GM23338 (cell line): ENCODE measurements at regions not wholly inside any gene's neighbourhood (a gene's known extent, or its start where the extent isn't known, plus 50 kb on each side); places are given as distances from the start of the nearest gene placed in this dataset.

ENCODE experiments used
- ATAC-seq: fragments of 200-7000 bp; cut with Tn5 transposase; 3 replicates; pipeline ENCODE4 v1.9.1; 2020
- DNase-seq: peaks from one replicate; pipeline ENCODE4 v3.0.0-alpha.2; 2015; ENCODE audit warnings: low spot score
- H2AFZ ChIP-seq: fragments of 200-600 bp; sonication (generic); 2 replicates; pipeline ENCODE4 v1.8.0; 2016; ENCODE audit warnings: antibody characterized with exemption, mild to moderate bottlenecking, moderate library complexity
- H3F3A ChIP-seq: fragments of 200-600 bp; sonication (generic); replicated peaks from 2 replicates; pipeline ENCODE4 v1.8.0; 2017; ENCODE audit warnings: antibody characterized with exemption, mixed run types, low read depth
- H3K27ac ChIP-seq: fragments of 200-600 bp; sonication (generic); 2 replicates; pipeline ENCODE4 v1.6.1; 2016; ENCODE audit warnings: low read depth
- H3K27me3 ChIP-seq: fragments of 200-600 bp; sonication (generic); 2 replicates; pipeline ENCODE4 v1.8.0; 2016; ENCODE audit warnings: mild to moderate bottlenecking, mixed run types, moderate library complexity; ENCODE audit not compliant: insufficient read depth
- H3K36me3 ChIP-seq: fragments of 200-600 bp; sonication (generic); 2 replicates; pipeline ENCODE4 v1.8.0; 2016; ENCODE audit warnings: mild to moderate bottlenecking; ENCODE audit not compliant: insufficient read depth
- H3K4me1 ChIP-seq: fragments of 200-600 bp; sonication (generic); 2 replicates; pipeline ENCODE4 v1.8.0; 2016; ENCODE audit warnings: mild to moderate bottlenecking, moderate library complexity; ENCODE audit not compliant: insufficient read depth
- H3K4me2 ChIP-seq: fragments of 200-600 bp; sonication (generic); 2 replicates; pipeline ENCODE4 v1.7.1; 2017; ENCODE audit warnings: mixed run types
- H3K4me3 ChIP-seq: fragments of 200-600 bp; sonication (generic); 2 replicates; pipeline ENCODE4 v1.6.1; 2016; ENCODE audit warnings: mixed run types
- H3K79me2 ChIP-seq: fragments of 200-600 bp; sonication (generic); replicated peaks from 2 replicates; pipeline ENCODE4 v1.8.0; 2017; ENCODE audit warnings: mild to moderate bottlenecking; ENCODE audit not compliant: insufficient read depth
- H3K9me2 ChIP-seq: fragments of 200-600 bp; sonication (generic); 2 replicates; pipeline ENCODE4 v1.8.0; 2017; ENCODE audit not compliant: insufficient read depth
- H4K20me1 ChIP-seq: fragments of 200-600 bp; sonication (generic); replicated peaks from 2 replicates; pipeline ENCODE4 v1.8.0; 2017; ENCODE audit warnings: mild to moderate bottlenecking; ENCODE audit not compliant: insufficient read depth
- H3K27ac Mint-ChIP-seq: 2 replicates; pipeline ENCODE4 v1.8.0; 2020; ENCODE audit warnings: inconsistent platforms, mild to moderate bottlenecking, moderate library complexity, mixed read lengths
- H3K27me3 Mint-ChIP-seq: 3 replicates; pipeline ENCODE4 v1.8.0; 2022; ENCODE audit warnings: low read depth, mild to moderate bottlenecking, moderate library complexity, mixed read lengths, inconsistent platforms; ENCODE audit not compliant: insufficient read depth, poor library complexity
- H3K36me3 Mint-ChIP-seq: 3 replicates; pipeline ENCODE4 v1.8.0; 2021; ENCODE audit warnings: low read depth, mild to moderate bottlenecking, inconsistent platforms, moderate library complexity, mixed read lengths
- H3K4me1 Mint-ChIP-seq: 3 replicates; pipeline ENCODE4 v1.8.0; 2020; ENCODE audit warnings: mild to moderate bottlenecking, inconsistent platforms, mixed read lengths
- H3K4me3 Mint-ChIP-seq: 3 replicates; pipeline ENCODE4 v1.8.0; 2021; ENCODE audit warnings: moderate library complexity, mild to moderate bottlenecking, inconsistent platforms, mixed read lengths
- H3K9me3 Mint-ChIP-seq: 3 replicates; pipeline ENCODE4 v1.8.0; 2020; ENCODE audit warnings: moderate library complexity, mild to moderate bottlenecking, inconsistent platforms, mixed read lengths
- CREB1 ChIP-seq: fragments of 250-450 bp; sonication (Bioruptor Pico); IDR thresholded peaks from 2 replicates; pipeline ENCODE4 v1.5.0; 2020; ENCODE audit warnings: low read depth, mild to moderate bottlenecking, moderate library complexity
- EZH2 ChIP-seq: fragments of 200-600 bp; sonication (generic); IDR thresholded peaks from one replicate; pipeline ENCODE4 v1.8.0; 2017; ENCODE audit warnings: antibody characterized with exemption, mild to moderate bottlenecking, low read depth; ENCODE audit not compliant: unreplicated experiment
- JUNB ChIP-seq: IDR thresholded peaks from one replicate; pipeline ENCODE4 v1.6.1; 2016; ENCODE audit warnings: antibody characterized with exemption; ENCODE audit not compliant: unreplicated experiment
- POLR2AphosphoS5 ChIP-seq: IDR thresholded peaks from 2 replicates; pipeline ENCODE4 v1.6.1; 2016; ENCODE audit warnings: antibody characterized with exemption, low read depth
- STAT1 ChIP-seq: IDR thresholded peaks from one replicate; pipeline ENCODE4 v1.6.1; 2016; ENCODE audit warnings: antibody characterized with exemption; ENCODE audit not compliant: unreplicated experiment
- ZNF114 ChIP-seq: fragments of 250-450 bp; sonication (Bioruptor Pico); IDR thresholded peaks from 2 replicates; pipeline ENCODE4 v1.5.0; 2020; ENCODE audit warnings: mild to moderate bottlenecking, moderate library complexity
- TF ChIP-seq, protein P1 (sequence below): IDR thresholded peaks from one replicate; pipeline ENCODE4 v1.6.1; 2018; ENCODE audit warnings: antibody characterized with exemption; ENCODE audit not compliant: unreplicated experiment
- TF ChIP-seq, protein P2 (sequence below), 2 experiments: fragments of 200-600 bp in 1 of 2; sonication (generic) in 1 of 2; conservative IDR thresholded peaks; 2 replicates each; pipeline versions ENCODE4 v1.5.1 to v1.6.1; 2016 to 2017; ENCODE audit warnings: antibody characterized with exemption in 2 of 2, low read depth in 2 of 2, mild to moderate bottlenecking in 2 of 2, moderate library complexity in 1 of 2
- TF ChIP-seq, protein P3 (sequence below): IDR thresholded peaks from 2 replicates; pipeline ENCODE4 v1.6.1; 2016; ENCODE audit warnings: antibody characterized with exemption

DNA sequence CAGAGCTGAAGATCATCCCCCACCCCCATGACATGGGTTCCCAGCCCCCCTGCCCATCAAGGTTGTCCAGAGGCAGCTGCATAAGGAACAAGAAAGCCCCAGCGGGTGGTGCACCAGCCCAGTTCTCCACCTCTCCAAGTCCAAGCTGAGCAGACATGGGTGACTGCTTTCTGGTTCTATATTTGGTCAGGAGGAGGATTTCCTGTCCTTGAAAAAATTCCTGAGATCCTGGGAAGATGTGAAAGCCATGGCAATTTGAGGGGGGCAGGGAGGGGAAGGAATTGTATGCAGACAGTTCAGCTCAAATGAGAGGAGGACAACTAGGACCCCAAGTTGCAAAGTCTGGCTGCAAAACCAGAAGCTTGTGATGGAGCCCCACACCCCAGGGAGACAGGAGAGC, 55.4 kb upstream of the ADGRE5 start:
- Mint-ChIP-seq H3K27ac (no peak overlapping the region), H3K4me1 (peaks cover 5% of the 10 kb centered on the region; the same call in 1 of the 3 replicates), H3K36me3 (peaks cover 3% of the 10 kb centered on the region; the same call in 1 of the 3 replicates), H3K4me3 (no peak overlapping the region), H3K27me3 (peaks cover 12% of the 10 kb centered on the region), H3K9me3 (peaks cover 6% of the 10 kb centered on the region)
- H3K27ac ChIP-seq, result no peak overlapping the region
- no peak overlapping the region for H3K4me3 ChIP-seq
- H2AFZ ChIP-seq, result no peak overlapping the region
- TF ChIP-seq CREB1 (CRISPR knock-in tag), result no peak
- no peak for TF ChIP-seq ZNF114 (CRISPR knock-in tag)
- TF ChIP-seq POLR2AphosphoS5, result no peak
- TF ChIP-seq EZH2, result no peak
- TF ChIP-seq JUNB, result no peak
- H3F3A ChIP-seq, result no peaks in the 10 kb centered on the region
- DNase-seq (no peak), ATAC-seq (no peak)
- no peaks in the 10 kb centered on the region for H3K4me1 ChIP-seq
- no peaks in the 10 kb centered on the region for H3K36me3 ChIP-seq
- H4K20me1 ChIP-seq, result no peaks in the 10 kb centered on the region
- no peak overlapping the region for H3K4me2 ChIP-seq
- H3K79me2 ChIP-seq, result no peaks in the 10 kb centered on the region
- no peaks in the 10 kb centered on the region for H3K9me2 ChIP-seq
- no peaks in the 10 kb centered on the region for H3K27me3 ChIP-seq

DNA sequence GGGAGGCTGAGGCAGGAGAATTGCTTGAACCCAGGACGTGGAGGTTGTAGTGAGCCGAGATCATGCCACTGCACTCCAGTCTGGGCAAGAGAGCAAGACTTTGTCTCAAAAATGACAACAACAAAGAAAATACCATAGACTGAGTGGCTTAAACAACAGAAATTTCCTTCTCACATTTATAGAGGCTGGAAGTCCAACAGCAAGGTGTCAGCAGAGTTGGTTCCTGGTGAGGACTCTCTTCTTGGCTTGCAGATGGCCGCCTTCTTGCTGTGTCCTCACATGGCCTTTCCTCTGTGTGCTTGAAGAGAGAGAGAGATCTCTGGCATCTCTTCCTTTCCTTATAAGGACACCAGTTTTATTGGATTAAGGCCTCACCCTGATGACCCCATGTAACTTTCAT, 56.1 kb upstream of the ADGRE5 start:
- no peaks in the 10 kb centered on the region for H3K79me2 ChIP-seq

More for the DNA sequence above, 56.1 kb upstream of the ADGRE5 start:
- DNase-seq, result no peak
- Mint-ChIP-seq H3K4me1 (peaks cover 5% of the 10 kb centered on the region; the same call in 1 of the 3 replicates), H3K27ac (no peak overlapping the region), H3K9me3 (peaks cover 11% of the 10 kb centered on the region), H3K36me3 (peaks cover 5% of the 10 kb centered on the region; the same call in 1 of the 3 replicates), H3K27me3 (peaks cover 13% of the 10 kb centered on the region), H3K4me3 (no peak overlapping the region)
- no peaks in the 10 kb centered on the region for H3K27me3 ChIP-seq
- no peak overlapping the region for H3K4me3 ChIP-seq
- H3K4me1 ChIP-seq, result no peaks in the 10 kb centered on the region
- H3K36me3 ChIP-seq, result no peaks in the 10 kb centered on the region
- H3K4me2 ChIP-seq, result no peak overlapping the region
- H2AFZ ChIP-seq, result no peak overlapping the region
- no peaks in the 10 kb centered on the region for H3K9me2 ChIP-seq
- H3F3A ChIP-seq, result no peaks in the 10 kb centered on the region
- H3K27ac ChIP-seq, result no peak overlapping the region
- H4K20me1 ChIP-seq, result no peaks in the 10 kb centered on the region
- TF ChIP-seq STAT1 (no peak), EZH2 (no peak), ZNF114 (CRISPR knock-in tag) (no peak)
- TF ChIP-seq, protein P1, sequence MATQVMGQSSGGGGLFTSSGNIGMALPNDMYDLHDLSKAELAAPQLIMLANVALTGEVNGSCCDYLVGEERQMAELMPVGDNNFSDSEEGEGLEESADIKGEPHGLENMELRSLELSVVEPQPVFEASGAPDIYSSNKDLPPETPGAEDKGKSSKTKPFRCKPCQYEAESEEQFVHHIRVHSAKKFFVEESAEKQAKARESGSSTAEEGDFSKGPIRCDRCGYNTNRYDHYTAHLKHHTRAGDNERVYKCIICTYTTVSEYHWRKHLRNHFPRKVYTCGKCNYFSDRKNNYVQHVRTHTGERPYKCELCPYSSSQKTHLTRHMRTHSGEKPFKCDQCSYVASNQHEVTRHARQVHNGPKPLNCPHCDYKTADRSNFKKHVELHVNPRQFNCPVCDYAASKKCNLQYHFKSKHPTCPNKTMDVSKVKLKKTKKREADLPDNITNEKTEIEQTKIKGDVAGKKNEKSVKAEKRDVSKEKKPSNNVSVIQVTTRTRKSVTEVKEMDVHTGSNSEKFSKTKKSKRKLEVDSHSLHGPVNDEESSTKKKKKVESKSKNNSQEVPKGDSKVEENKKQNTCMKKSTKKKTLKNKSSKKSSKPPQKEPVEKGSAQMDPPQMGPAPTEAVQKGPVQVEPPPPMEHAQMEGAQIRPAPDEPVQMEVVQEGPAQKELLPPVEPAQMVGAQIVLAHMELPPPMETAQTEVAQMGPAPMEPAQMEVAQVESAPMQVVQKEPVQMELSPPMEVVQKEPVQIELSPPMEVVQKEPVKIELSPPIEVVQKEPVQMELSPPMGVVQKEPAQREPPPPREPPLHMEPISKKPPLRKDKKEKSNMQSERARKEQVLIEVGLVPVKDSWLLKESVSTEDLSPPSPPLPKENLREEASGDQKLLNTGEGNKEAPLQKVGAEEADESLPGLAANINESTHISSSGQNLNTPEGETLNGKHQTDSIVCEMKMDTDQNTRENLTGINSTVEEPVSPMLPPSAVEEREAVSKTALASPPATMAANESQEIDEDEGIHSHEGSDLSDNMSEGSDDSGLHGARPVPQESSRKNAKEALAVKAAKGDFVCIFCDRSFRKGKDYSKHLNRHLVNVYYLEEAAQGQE, result no peak
- TF ChIP-seq, protein P2, sequence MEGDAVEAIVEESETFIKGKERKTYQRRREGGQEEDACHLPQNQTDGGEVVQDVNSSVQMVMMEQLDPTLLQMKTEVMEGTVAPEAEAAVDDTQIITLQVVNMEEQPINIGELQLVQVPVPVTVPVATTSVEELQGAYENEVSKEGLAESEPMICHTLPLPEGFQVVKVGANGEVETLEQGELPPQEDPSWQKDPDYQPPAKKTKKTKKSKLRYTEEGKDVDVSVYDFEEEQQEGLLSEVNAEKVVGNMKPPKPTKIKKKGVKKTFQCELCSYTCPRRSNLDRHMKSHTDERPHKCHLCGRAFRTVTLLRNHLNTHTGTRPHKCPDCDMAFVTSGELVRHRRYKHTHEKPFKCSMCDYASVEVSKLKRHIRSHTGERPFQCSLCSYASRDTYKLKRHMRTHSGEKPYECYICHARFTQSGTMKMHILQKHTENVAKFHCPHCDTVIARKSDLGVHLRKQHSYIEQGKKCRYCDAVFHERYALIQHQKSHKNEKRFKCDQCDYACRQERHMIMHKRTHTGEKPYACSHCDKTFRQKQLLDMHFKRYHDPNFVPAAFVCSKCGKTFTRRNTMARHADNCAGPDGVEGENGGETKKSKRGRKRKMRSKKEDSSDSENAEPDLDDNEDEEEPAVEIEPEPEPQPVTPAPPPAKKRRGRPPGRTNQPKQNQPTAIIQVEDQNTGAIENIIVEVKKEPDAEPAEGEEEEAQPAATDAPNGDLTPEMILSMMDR (conservative IDR thresholded peaks at IDR 0.05; ENCODE audit: low read depth in 2 of 2), result no peak
- TF ChIP-seq, protein P3, sequence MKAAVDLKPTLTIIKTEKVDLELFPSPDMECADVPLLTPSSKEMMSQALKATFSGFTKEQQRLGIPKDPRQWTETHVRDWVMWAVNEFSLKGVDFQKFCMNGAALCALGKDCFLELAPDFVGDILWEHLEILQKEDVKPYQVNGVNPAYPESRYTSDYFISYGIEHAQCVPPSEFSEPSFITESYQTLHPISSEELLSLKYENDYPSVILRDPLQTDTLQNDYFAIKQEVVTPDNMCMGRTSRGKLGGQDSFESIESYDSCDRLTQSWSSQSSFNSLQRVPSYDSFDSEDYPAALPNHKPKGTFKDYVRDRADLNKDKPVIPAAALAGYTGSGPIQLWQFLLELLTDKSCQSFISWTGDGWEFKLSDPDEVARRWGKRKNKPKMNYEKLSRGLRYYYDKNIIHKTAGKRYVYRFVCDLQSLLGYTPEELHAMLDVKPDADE, result no peak
- ATAC-seq, result no peak
